ENCODE measurements at regions not wholly inside any gene's neighbourhood (a gene's known extent, or its start where the extent isn't known, plus 50 kb on each side); places are given as distances from the start of the nearest gene placed in this dataset.

GRCh38 chr11:23668324-23668723 lies 808.0 kb upstream of the CCDC179 start:
- TF ChIP-seq CTCF (IDR thresholded peaks at IDR 0.05; ENCODE audit: low read depth, low read length, poor library complexity, severe bottlenecking) = no peak
- TF ChIP-seq EZH2phosphoT487 (IDR thresholded peaks at IDR 0.05; ENCODE audit: borderline replicate concordance, low read length) = no peak

Measured in DOHH2 (cell line).